NCI-H2107 treated with DMSO at 0.1 percent for 48 hours (cell line): ENCODE measurements at regions not wholly inside any gene's neighbourhood (a gene's known extent, or its start where the extent isn't known, plus 50 kb on each side); places are given as distances from the start of the nearest gene placed in this dataset.
"Not testable (repeated sequence)": the region's sequence is repeated elsewhere in the genome, so short reads cannot be mapped to it uniquely, and the experiment has no call there.

Source experiments
- DNase-seq: peaks from one replicate; lab custom pipeline; 2025; ENCODE audit not compliant: unreplicated experiment; lab: John Stamatoyannopoulos, UW

GRCh38 chr7:149569726-149570422, 72.3 kb upstream of the ZNF746 start:
- no peak for DNase-seq

- no peak for DNase-seq
Measured at GRCh38 chr7:149569025-149569725, 71.6 kb upstream of the ZNF746 start.

- DNase-seq, result no peak
Measured at GRCh38 chr7:149568218-149568617, 70.6 kb upstream of the ZNF746 start.

- DNase-seq, result no peak
Measured at GRCh38 chr7:149566103-149566502, 68.5 kb upstream of the ZNF746 start.

- no peak for DNase-seq
Measured at GRCh38 chr7:149565096-149565382, 67.4 kb upstream of the ZNF746 start.

DNA sequence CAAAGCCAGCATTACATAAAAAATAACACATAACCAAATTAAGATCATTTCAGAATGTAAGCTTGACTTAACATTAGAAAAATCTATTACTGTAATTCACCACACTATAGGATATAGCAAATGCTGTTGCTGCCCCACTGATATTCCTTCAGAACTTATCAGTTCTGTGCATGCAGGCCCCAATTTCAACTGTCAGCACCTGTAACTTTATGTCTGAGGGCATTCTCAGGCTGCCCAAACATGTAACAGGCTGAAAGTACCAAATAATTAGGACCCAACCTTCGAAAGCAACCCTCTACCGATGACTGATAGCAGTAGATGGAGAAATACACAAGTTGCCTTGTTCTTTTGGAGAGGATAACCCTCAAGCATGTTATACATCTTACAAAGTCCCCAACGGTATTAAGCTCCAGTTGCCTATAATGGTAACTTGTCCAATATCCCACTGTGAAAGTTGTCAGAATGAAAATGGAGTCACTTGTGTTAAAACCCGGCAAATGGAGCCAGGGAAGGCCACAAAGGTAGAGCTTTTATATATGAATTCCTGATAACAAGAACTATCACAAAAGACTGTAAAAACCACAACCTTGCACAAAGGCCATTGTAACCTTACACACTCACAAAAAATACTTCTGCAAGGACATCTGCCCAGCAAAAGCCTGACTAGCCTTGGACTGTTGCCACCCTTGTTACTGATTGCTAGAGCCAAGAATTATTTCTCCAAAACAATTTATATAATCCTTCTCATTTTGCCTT, 66.9 kb upstream of the ZNF746 start:
- no peak for DNase-seq

GRCh38 chr7:149562602-149563001, 65.0 kb upstream of the ZNF746 start:
- DNase-seq, result no peak

GRCh38 chr7:149561072-149561471, 63.5 kb upstream of the ZNF746 start:
- no peak for DNase-seq

- no peak for DNase-seq
Measured at GRCh38 chr7:149559711-149560110, 62.1 kb upstream of the ZNF746 start.

- DNase-seq, result no peak
Measured at GRCh38 chr7:149558149-149558861, 60.7 kb upstream of the ZNF746 start.

- not testable (repeated sequence) for DNase-seq
Measured at GRCh38 chr7:149556525-149556924, 58.9 kb upstream of the ZNF746 start.

- not testable (repeated sequence) for DNase-seq
Measured at GRCh38 chr7:149554821-149555220, 57.2 kb upstream of the ZNF746 start.

DNA sequence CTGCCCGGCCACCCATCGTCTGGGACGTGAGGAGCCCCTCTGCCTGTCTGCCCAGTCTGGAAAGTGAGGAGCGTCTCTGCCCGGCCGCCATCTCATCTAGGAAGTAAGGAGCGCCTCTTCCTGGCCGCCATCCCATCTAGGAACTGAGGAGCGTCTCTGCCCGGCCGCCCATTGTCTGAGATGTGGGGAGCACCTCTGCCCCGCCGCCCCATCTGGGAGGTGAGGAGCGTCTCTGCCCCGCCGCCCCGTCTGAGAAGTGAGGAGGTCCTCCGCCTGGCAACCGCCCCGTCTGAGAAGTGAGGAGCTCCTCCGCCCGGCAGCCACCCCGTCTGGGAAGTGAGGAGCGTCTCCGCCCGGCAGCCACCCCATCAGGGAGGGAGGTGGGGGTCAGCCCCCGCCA, 56.4 kb upstream of the ZNF746 start:
- not testable (repeated sequence) for DNase-seq

DNA sequence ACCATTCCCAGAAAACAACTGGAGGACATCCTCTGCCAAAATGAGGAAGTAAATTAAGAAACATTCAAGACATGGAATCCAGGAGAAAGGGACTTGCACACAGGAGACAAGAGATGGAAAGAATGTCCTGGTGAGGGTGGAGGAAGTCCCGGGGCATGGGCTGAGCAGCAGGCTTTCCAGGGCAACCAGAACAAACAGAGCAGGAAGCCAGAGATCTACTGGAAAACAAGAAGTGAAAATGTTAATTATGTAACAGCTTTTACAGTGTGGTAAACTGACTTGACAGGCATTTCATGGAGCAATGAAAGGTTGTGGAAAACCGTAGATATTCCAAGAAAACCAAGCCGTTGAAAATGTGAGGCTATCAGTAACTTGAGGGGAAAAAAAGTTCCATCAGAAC, 55.2 kb upstream of the ZNF746 start:
- DNase-seq, result no peak
